ENCODE measurements at regions not wholly inside any gene's neighbourhood (a gene's known extent, or its start where the extent isn't known, plus 50 kb on each side); places are given as distances from the start of the nearest gene placed in this dataset.

GRCh38 chr1:72620453-72620852 is 338.1 kb upstream of the NEGR1 start:
- DNase-seq = no peak

- no peak for DNase-seq
Measured at GRCh38 chr1:72606216-72606810, 324.0 kb upstream of the NEGR1 start.

DNA sequence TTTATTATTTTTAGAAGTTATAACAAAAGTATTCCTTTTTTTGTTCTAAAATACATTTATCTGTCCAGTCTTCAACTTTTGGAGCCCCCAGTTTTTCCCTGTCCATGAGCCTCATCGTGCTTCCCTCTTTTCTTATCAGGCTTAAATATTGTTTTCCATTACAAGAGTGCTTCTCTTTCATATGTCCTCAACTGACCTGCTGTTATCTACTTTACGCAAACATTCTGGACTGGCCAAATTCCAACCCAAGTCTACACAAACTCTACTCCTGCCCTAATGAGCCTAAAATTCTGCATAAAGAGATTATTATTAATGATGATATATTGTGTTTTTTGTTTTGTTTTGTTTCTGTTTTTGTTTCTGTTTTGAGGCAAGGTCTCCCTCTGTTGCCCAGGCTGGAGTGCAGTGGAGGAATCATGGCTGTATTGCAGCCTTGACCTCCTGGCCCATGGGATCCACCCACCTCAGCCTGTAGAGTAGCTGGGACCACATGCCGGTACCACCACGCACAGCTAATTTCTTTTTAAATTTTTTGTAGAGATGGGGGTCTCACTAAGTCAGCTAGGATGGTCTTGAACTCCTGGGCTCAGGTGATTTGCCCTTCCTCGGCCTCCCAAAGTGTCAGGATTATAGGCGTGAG is 318.8 kb upstream of the NEGR1 start:
- no peak for DNase-seq

GRCh38 chr1:72586023-72586685 is 303.8 kb upstream of the NEGR1 start:
- no peak for DNase-seq

DNA sequence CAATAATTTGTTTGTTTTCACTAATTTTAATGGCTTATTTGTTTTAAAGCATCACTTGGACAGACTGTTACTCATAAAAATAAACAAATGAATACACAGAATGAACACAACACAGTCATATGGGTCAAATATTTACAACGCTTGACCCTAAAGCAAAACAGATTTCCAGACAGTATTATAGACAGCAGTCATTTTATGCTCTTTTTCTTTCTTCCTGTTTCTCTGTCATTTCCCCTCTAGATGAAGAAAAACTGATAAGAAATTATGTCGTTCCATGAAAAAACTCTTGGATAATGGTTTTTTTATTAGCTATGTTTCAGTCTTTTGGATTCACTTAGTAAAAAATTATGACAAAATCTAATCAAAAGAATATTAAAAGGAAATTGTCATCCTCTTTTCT is 297.3 kb upstream of the NEGR1 start:
- no peak for DNase-seq

GRCh38 chr1:72570815-72571214 is 288.5 kb upstream of the NEGR1 start:
- DNase-seq = no peak

DNA sequence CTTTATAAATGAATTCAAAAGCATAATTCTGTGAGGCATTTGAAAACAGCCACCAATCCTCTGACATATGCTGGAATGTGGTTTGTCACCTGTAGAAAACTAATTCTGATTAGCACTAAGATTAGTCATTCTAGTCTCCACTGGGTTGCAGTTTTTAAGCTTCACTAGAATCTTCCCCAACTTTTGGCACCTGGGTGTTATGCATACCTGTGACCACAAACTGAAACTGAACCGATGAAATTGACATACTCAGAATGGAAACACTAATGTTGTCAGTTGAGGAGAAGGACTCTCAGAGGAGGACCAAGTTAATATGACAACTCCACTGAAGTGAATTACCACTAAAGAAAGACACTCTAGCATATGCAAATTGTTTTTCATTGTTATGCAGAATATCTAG is 285.8 kb upstream of the NEGR1 start:
- no peak for DNase-seq

- peak; percentile 40 to 85 for DNase-seq
Measured at GRCh38 chr1:72567521-72567920, 285.2 kb upstream of the NEGR1 start.

DNA sequence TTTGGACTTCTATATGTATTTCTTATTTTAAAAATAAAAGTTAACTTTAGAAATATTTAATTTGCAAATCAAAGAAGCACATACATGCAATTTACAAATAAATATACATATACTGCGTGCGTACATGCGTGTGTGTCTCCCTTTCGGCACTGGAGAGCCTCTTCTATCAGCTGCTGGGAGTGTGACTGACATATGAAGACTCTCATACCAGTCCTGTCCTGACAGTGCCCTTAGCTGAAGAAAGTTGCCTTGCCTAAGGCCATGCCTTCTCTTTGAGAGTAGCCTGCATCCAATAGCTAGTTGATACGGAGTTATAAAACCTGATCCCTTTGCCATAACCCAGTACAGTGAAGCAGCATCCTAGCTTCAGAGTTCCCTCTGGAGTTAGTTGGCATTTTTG is 282.4 kb upstream of the NEGR1 start:
- DNase-seq = no peak

- DNase-seq = peak in 1 of 2 experiments; percentile 57
Measured at GRCh38 chr1:72557446-72558049, 275.2 kb upstream of the NEGR1 start.

- no peak for DNase-seq
Measured at GRCh38 chr1:72547412-72547811, 265.1 kb upstream of the NEGR1 start.

- DNase-seq = no peak
Measured at GRCh38 chr1:72540674-72541073, 258.3 kb upstream of the NEGR1 start.

- DNase-seq = no peak
Measured at GRCh38 chr1:72535470-72535869, 253.1 kb upstream of the NEGR1 start.

GRCh38 chr1:72530646-72531045 is 248.3 kb upstream of the NEGR1 start:
- DNase-seq = no peak

GRCh38 chr1:72526926-72527325 is 244.6 kb upstream of the NEGR1 start:
- no peak for DNase-seq

DNA sequence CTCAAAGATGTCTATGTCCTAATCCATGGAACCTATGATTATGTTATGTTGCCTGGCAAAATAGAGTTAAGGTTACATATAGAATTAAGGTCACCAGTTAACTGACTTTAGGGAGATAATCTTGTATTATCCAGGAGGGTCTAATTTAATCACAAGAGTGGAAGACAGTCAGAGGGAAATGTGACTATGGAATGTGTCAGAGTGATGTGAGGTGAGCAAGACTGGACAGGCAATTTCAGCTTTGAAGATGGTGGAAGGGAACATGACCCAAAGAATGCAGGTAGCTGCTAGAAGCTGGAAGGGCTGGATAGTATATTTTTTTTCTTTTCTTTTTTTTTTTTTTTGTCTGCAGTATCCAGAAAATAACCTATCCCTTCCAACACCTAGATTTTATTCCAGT is 241.7 kb upstream of the NEGR1 start:
- no peak for DNase-seq

DNA sequence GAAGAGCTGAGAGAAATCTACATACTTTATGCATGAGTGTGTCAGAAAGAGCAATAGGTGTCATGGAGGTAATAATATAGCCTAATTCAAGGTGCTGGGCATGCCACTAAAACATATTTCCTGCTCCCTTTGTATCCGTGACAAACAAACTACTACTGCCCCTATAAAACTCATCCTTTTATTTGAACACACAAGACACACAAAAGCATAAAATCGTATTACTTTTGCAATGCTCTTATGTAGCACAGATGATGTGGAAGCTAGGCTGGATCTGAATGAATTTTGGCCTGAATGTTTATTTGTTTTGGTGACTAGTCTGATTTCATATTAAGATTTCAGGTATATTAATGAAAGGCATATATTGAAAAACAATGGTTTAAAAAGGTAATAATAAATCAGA is 239.3 kb upstream of the NEGR1 start:
- no peak for DNase-seq

DNA sequence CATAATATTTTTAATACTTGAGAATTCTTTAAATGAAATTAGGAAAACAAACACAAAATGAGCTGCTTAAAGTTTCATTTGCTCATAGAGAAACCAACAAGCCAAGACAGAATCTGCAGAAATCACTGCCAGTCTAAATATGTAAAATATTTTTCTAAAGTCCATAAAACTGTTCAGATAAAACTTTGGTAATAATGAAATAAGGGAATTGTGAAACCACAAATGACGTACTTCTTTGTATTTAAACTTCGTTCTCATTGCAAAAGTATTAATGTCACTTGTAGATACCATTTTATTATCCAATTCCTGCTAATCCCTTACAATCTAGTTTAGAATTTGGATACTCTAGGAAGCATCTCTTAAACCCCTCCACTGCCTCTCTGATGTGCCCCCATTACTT is 234.5 kb upstream of the NEGR1 start:
- DNase-seq = no peak

DNA sequence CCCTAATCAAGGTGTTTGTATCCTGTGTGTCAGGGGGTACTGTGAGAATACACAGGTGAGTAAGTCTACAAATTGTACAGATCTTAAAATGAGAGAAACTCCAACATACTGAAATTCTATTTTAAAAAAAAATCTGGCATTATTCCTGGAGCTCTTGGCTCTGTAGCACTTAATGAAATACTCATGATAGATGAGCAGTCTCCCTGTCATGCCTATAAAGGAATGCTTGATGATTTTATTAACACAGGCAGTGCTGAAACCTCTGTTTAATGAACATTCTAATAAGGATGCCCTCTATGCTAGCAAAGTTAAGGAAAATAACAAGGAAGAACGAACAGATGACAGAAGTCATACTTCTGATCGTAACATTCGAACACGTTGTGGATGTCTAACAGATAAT is 233.9 kb upstream of the NEGR1 start:
- no peak for DNase-seq

- DNase-seq = no peak
Measured at GRCh38 chr1:72498371-72498770, 216.0 kb upstream of the NEGR1 start.

GRCh38 chr1:72489801-72490200 is 207.5 kb upstream of the NEGR1 start:
- no peak for DNase-seq

- peak; percentile 62 to 78 for DNase-seq
Measured at GRCh38 chr1:72485801-72486200, 203.5 kb upstream of the NEGR1 start.

- no peak for DNase-seq
Measured at GRCh38 chr1:72483846-72484357, 201.6 kb upstream of the NEGR1 start.

Data from NCI-H446 (cell line).